ENCODE measurements at regions not wholly inside any gene's neighbourhood (a gene's known extent, or its start where the extent isn't known, plus 50 kb on each side); places are given as distances from the start of the nearest gene placed in this dataset.
A peak's percentile ranks its signal among the peaks of the same experiment; 100 is the strongest.
"Not testable (repeated sequence)": the region's sequence is repeated elsewhere in the genome, so short reads cannot be mapped to it uniquely, and the experiment has no call there.

DNA sequence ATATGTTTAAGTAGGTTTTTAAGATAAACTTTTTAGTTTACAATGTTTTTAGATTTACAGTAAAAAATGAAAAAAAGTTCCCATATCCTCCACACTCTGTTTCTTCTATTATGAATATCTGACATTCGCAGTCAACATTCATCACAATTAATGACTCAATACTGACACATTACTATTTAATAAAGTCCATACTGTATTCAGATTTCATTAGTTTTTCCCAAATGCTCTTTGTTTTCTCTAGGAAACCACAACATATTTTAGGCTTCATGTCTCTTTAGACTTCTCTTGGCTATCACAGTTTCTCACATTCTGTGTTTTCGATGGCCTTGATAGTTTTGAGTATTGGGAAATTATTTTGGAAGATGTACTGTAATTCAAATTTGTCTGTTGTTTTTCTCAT lies 399.8 kb downstream of the SLC6A15 start:
- H3K4me3 ChIP-seq, result no peak overlapping the region
- no peak overlapping the region for H3K27ac ChIP-seq

DNA sequence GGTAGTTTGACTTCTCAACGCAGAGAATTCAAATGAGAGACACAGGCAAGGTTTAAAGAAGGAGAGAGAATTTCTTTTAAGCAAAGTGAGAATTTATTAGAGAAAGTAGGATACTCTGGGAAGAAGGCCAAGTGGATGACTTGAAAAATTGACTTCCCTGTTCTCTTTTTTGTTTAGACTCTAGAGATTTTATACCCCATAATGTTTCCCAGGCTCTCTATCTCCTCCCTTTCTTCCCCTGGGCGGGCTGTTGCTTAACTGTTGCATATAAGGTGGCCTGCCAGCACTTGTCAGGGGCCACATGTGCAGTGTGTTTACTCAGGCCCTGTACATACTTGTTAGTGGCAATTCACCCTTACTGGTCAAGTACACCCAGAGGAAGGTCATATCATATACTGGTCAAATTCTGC lies 403.7 kb downstream of the SLC6A15 start:
- Histone ChIP-seq H3K4me3 (no peak overlapping the region), H3K27ac (peak overlapping the region in 8 of 21 experiments; percentile 2 to 54 (median 24))

DNA sequence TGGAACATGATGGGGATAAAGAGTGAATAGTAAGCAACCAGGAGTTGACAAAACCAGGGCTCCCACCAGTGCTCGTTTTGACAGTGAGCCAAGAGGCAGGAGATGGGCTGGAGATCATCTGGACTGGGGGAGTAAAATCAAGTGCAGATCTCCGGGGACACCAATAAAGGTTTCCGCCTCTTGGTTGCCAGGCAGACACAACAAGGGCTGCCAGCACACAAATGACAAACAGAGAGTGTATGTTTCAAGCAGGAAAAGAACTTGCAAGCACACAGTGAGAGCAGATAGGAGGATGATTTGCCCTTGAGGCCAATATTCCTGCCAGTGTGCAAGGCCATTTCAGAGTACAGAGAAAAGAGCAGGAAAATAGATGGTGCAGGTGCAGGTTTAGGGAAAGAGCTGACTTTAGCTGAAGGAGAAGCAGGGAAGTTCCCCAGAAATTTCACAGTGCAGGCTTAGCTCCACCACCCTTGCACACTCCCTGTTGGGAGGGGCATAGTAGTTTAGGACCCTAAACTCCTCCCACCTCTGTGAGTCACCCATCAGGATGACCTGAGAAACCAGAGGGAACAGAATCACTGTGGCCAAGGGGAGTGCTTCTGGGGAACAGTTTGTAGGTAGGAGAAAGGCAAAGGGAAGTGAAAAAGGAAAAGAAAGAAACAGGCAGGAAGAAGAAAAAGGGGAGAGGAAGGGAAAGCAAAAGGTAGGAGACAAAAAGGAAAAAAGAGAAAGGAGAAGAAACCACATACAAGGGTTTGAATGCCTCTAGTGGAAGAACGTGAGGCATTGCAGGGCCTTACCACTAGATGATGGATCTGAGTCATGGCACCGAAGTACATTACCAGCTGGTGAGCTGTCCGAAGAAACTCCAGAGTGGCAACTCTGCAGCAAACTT lies 404.4 kb downstream of the SLC6A15 start:
- Histone ChIP-seq H3K27ac (peak overlapping the region in 7 of 21 experiments; percentile 2 to 45 (median 23)), H3K4me3 (no peak overlapping the region)

DNA sequence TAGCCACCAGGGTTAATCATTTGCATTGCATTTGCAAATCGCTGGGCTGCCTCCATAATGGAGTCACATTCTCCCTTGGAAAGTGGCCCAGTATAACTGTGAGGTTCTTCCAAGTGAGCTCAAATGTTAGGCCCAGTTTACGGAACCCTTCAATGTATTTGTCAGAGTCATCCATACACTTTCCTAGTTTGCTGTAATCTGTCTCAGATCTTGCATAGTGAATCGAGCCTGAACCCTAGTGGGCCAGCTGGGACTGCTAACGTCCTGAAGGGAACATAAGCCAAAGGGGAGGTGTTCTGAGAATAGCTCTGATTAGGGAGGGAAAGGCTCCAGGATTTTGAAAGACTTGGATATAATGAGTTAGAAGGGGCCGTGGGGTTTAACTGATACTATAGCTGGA lies 406.3 kb downstream of the SLC6A15 start:
- H3K27ac ChIP-seq, result no peak overlapping the region
- no peak overlapping the region for H3K4me3 ChIP-seq

DNA sequence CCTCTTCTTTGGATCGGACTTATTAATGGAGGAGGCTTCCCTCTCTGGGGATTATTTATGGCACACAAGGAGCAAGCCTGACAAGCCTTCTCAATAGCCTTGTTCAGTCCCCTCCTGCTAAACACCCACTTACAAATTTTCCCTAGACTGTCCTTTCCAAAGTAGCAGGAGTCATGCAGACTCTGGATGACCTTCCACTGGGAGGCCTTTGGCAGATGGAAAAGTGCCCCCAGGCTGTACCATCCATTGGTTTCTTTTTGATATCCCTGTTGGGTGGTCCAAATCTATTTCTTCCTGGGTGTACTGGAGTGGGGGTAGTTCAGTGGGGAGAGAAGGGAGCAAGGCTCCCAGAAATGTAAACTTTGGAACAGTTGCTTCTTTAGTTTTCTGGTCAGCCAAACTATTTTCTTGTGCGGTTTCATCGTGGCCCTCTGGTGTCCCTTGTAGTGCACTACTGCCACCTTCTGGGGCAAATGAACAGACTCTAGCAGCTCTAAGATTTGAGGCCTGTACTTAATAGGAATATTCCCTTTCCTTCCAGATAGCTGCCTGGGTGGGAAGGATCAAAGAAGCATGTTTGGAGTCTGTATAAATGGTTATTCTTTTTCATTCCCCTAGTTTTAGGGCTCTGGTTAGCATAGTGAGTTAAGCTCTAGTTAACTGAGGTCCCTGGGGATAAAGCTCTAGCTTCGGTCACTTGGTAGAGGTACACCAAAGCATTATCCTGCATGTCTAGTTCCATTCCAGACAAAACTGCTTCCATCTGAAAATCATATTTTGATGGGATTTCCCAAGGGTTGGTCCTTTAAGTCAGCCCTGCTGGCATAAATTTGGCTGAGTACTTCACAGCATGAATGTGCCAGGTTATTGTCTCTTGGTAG lies 409.5 kb downstream of the SLC6A15 start:
- H3K27ac ChIP-seq, result no peak overlapping the region
- no peak overlapping the region for H3K4me3 ChIP-seq

DNA sequence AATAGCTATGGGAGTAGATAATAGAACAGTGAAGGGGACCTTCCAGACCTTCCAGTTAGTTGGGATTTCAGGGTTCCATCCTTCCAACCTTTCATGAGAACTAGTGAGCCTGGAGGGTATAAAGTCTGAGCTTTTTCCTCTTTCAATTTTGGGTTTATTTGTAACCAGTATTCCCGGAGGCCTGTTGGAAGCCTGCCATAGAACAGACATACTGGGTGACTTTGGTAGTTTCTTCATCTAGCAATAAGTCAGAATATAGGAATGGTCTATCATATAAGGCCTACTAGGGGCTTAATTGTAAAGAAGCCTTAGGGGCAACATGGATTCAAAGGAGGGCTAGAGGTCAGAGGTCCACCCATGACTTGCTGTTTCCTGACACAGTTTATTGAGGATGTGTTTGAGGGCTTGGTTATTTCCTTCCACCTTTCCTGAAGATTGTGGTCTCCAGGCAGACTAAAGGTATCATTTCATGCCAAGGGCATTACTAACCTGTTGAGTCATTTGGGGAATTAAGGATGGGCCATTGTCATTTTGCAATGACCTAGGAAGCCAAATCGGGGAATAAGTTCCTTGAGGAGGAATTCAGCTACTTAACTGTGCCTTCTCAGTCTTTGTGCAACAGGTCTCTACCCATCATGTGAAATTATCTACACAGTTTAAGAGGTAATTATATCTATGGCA lies 410.3 kb downstream of the SLC6A15 start:
- Histone ChIP-seq H3K27ac (no peak overlapping the region), H3K4me3 (no peak overlapping the region)

DNA sequence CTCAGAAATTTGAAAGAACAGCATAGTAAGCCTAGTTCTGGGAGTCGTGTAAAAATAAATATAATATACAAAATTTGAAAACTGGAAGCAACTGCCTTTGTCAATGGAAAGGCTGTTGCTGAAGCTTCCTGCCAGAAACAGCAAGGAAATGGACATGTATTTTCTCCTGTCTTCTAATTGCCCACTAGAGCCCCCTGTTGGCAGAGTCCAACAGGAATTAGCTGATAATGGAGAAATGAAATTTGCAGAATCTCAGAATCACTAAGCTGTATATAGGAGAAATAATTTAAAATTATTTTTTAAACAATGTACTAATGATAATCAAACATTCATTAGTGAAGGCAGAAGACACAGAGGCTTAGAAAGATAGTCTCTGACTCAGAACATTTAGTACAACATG lies 414.8 kb downstream of the SLC6A15 start:
- Histone ChIP-seq H3K27ac (no peak overlapping the region), H3K4me3 (no peak overlapping the region)

DNA sequence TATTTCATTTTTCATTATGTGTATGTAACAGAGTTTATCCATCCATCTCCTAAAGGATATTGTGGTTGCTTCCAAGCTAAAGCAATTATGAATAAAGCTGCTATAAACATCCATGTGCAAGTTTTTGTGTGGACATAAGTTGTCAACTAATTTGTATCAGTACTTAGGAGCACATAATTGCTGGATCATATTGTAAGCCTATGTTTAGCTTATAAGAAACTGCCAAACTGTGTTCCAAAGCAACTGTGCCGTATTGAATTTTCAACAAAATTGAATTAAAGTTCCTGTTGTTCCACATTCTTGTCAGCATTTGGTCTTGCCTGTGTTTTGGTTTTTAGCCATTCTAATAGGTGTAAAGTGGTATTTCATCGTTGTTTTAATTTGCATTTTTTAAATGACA lies 416.9 kb downstream of the SLC6A15 start:
- H3K4me3 ChIP-seq, result no peak overlapping the region

DNA sequence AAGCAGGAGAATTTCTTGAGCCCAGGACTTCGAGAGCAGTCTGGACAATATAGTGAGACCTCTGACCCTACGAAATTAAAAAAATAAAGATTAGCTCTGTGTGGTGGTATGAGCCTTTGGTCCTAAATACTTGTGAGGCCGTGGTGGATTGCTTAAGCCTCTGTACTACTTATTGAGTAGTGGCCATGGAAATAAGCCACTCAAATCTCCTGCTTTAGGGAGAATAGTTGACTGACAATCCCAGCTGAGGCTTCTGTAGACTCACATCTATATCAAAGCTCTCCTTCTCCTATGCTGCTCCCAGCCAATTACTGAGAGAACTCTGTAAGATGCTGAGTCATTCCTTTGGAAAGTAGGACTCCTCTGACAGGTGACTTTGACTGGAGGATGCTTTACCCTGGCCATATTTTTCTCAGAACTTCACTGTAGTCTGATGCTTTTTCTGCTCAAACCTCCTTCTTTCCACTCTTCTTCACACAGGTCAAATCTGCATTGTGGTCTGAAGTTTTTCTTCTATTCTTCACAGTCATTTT lies 420.2 kb downstream of the SLC6A15 start:
- H3K27ac ChIP-seq, result no peak overlapping the region
- no peak overlapping the region for H3K4me3 ChIP-seq

More for the DNA sequence above, 416.9 kb downstream of the SLC6A15 start:
- H3K27ac ChIP-seq, result no peak overlapping the region

DNA sequence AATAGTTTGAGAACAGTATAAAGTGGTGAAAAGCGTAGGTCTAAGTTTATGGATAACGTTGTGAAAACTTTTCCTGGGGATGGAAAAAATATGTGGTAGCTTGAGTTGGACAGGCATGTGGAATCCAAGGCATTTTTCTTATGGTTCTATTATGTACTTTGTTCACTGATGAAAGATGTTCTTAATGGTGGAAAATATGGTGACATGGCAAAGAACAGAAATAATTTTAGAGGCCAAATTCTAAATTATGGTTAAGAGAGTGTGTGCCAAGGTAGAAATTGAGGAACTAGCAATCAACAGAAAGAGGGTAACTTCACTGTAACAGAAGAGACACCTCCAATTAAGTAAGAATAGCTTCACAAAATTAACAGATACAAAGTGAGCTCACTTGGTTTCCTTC lies 427.8 kb downstream of the SLC6A15 start:
- H3K4me3 ChIP-seq, result no peak overlapping the region
- no peak overlapping the region for H3K27ac ChIP-seq

DNA sequence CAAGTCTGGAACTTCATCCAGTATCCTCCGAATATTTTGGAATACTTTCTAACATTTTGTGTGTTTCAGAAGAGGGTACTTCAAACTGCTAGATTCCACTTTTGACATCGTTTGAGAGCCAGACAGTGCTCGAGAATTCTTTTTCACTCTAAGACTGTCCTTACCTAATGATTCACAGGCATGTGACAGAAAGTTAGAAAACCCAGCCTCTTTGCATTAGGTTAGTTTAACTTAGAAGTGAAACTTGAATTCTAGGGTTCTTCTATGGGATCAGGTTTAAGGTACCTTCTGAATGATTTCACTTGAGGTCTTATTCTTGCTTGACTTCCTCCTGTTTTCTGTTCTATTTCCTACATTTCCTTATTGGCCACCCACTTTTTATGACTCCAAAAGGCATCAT lies 431.8 kb downstream of the SLC6A15 start:
- Histone ChIP-seq H3K4me3 (no peak overlapping the region), H3K27ac (no peak overlapping the region)

DNA sequence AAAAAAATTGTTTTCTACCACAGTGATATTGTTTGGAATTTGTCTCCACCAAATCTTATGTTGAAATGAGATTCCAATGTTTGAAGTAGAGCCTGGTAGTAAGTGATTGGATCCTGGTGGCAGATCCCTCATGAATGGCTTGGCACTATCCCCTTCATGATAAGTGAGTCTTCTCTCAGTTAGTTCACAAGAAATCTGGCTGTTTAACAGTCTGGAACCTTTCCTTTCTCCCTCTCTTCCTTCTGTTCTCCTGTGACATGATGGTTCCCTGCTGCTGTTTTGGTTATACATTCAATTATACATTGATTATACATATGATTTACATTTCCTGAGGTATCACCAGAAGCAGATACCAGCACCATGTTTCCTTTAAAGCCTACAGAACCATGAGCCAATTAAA lies 442.2 kb downstream of the SLC6A15 start:
- H3K27ac ChIP-seq, result no peak overlapping the region
- H3K4me3 ChIP-seq, result no peak overlapping the region

DNA sequence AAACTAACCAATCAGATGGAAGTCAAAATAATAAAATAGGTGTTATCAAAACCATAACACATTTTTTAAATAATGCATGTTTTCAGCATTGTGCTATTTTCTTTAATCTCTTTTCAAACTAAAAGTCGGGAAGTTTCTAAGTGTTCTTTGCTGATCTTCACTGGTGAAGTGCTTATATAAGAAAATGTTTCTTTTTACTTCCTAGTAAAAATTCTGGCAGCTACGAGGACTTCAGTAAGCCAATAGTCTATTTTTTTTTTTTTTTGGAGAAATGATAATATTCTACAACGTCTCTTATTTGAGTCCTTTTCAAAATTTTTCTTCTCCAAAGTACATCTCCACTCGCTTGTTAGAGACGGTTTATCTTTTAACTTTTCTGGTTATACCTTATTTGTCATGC lies 448.0 kb downstream of the SLC6A15 start:
- Histone ChIP-seq H3K27ac (no peak overlapping the region), H3K4me3 (no peak overlapping the region)

DNA sequence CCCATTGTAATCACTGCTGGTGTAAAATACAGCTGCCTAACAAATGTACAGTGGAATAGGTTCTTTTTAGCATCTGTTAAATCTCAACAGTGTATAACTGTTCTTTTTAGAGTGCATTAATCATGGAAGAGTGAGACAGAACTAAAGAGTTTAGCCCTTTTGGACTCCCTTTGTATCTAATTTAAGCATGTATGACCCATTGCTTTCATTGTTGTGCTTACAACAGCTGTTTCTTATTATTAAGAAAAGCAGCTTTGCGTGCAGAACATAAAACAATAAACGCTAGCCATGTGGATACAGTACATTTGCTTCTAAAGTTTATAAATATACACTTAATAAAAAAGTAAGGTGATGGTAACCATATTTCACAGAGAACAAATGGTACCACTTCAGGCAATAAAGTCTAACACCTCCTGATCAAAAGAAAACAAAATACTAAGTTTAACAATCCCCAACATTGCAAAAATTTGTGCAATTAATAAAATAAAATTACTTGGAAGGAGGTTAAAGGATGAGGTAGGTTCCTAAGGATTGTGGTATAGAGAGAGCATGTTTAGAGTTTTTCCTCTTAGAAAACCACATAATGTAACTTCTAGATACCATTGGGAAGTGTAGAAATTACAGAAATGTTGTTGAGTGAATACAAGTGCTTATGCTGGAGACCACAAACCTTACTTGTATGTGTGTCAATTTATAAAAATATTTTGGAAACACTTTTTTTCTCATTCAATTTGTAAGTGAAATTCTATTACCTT lies 448.7 kb downstream of the SLC6A15 start:
- no peak overlapping the region for H3K27ac ChIP-seq

DNA sequence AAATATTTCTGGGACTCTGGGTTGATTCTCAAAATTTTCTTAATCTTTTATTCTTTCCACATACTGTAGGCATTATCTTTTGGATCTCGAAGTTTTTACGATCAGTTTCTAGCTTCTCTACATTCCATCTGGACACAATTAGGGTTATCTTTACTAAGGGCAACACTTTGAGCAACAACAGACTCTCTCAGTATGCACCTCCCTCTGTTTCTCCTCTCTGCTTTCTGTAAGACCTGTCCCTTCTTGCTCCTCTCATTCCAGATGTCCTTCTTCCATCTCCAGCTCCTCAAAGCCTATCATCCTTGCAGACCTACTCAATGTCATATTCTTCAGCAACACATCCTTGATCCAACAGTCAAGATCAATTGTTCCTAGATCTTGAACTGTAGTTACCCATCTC lies 457.0 kb downstream of the SLC6A15 start:
- H3K27ac ChIP-seq, result no peak overlapping the region
- H3K4me3 ChIP-seq, result no peak overlapping the region

More for the DNA sequence above, 448.7 kb downstream of the SLC6A15 start:
- no peak overlapping the region for H3K4me3 ChIP-seq

DNA sequence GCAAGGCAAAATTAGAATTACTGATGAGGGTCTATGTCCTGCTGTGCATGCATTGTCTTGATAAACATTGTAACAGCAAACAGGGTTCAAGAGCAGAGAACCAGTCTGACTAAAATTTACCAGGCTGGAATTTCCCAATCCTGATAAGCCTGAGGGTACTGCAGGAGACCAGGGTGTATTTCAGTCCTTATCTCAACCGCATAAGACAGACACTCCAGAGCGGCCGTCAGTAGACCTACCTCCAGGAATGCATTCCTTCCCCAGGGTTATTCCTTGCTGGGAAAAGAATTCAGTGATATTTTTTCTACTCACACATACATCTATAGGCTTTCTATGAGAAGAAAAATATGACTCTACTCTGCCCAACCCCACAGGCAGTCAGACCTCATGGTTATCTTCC lies 466.1 kb downstream of the SLC6A15 start:
- H3K4me3 ChIP-seq, result not testable (repeated sequence)

DNA sequence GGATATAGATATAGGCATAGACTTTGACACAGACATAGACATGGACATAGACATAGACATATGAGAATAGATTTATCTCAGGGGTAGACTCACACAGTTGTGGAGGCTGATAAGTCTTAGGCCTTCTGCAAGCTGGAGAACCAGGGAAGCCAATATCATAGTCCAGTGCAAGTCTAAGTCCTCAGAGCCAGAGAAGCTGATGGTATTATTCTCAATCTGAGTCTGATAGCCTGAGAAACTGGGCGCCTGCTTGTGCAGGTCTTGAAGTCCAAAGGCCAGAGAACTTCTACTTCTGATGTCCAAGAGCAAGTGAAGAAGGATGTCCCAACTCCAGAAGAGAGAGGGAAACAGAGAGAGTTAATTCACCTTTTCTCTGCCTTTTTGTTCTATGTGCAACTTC lies 476.5 kb downstream of the SLC6A15 start:
- H3K4me3 ChIP-seq, result no peak overlapping the region

More for the DNA sequence above, 466.1 kb downstream of the SLC6A15 start:
- not testable (repeated sequence) for H3K27ac ChIP-seq

DNA sequence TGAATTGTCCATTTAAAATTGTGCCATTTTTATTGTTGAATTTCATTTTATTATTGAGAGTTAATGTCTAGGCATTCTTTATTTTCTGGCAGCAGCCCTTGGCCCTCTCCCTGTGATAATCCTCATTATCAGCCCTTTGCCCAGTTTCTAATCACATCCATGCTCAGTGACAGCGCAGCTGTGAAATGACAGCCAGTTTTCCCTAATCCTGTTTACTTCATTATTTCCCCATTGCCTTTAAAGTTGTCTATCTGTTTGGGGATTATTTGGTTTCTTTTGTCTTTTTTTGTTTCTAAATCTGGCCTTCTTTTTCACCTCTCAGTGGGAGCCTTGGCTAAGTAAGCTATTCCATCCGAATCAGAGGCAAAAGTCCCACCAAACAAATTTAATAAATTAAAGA lies 476.9 kb downstream of the SLC6A15 start:
- H3K4me3 ChIP-seq, result no peak overlapping the region
- no peak overlapping the region for H3K27ac ChIP-seq

More for the DNA sequence above, 476.5 kb downstream of the SLC6A15 start:
- no peak overlapping the region for H3K27ac ChIP-seq

DNA sequence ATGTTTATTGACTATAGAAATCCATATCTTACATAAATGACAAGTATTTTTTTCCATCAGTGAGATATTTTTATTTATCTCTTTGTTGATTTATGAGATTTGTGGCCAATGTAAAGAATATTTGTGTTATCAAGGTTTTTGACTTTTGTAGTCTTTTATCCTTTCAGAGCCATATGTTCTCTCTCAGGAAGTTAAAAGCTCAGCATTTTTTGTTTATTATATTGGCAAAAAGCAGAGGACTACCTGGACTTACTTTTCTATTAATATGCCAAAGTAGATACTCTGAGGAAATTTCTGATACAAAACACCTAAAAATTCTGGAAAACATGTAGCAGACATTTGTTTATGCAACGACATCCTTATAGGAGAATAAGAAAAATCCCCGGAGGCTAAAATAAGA lies 490.3 kb downstream of the SLC6A15 start:
- Histone ChIP-seq H3K27ac (no peak overlapping the region), H3K4me3 (no peak overlapping the region)

Data from skin epidermis (tissue), 12 donors.